Fibroblast of lung (primary cell): ENCODE measurements at regions not wholly inside any gene's neighbourhood (a gene's known extent, or its start where the extent isn't known, plus 50 kb on each side); places are given as distances from the start of the nearest gene placed in this dataset.
"Not testable (repeated sequence)": the region's sequence is repeated elsewhere in the genome, so short reads cannot be mapped to it uniquely, and the experiment has no call there.

Experiments
- DNase-seq, 2 donors: peaks; one replicate each; pipeline versions ENCODE4 v3.0.0 to v3.0.0-alpha.2; 2010; ENCODE audit warnings: low read depth in 2 of 2
- H2AFZ ChIP-seq: 2 replicates; pipeline ENCODE4 v1.5.1; 2012; ENCODE audit warnings: low read length, control low read depth, inconsistent platforms
- H3K27ac ChIP-seq: 2 replicates; pipeline ENCODE4 v1.5.1; 2011; ENCODE audit warnings: low read length, control low read depth; ENCODE audit not compliant: insufficient read depth
- H3K27me3 ChIP-seq: 2 replicates; pipeline ENCODE4 v1.5.1; 2011; ENCODE audit warnings: mild to moderate bottlenecking, low read length; ENCODE audit not compliant: control insufficient read depth, insufficient read depth
- H3K36me3 ChIP-seq: 2 replicates; pipeline ENCODE4 v1.5.1; 2011; ENCODE audit warnings: low read length; ENCODE audit not compliant: control insufficient read depth, insufficient read depth
- H3K4me1 ChIP-seq: 2 replicates; pipeline ENCODE4 v1.5.1; 2011; ENCODE audit warnings: low read length; ENCODE audit not compliant: control insufficient read depth, insufficient read depth; ENCODE audit errors: extremely low read depth
- H3K4me2 ChIP-seq: 2 replicates; pipeline ENCODE4 v1.5.1; 2011; ENCODE audit warnings: low read length, control low read depth; ENCODE audit not compliant: insufficient read depth; ENCODE audit errors: extremely low read depth
- H3K4me3 ChIP-seq, 4 experiments: fragments of 200-600 bp in 1 of 4; sonication (generic) in 1 of 4; replicated peaks in 1 of 4; 2 replicates each; pipeline ENCODE4 v1.5.1; 2011 to 2016; ENCODE audit warnings: low read length in 4 of 4, low read depth in 3 of 4, mild to moderate bottlenecking in 3 of 4, control low read depth in 2 of 4, inconsistent platforms in 1 of 4, mixed read lengths in 1 of 4; ENCODE audit not compliant: insufficient read depth in 1 of 4; ENCODE audit errors: control extremely low read depth in 1 of 4
- H3K79me2 ChIP-seq: 2 replicates; pipeline ENCODE4 v1.5.1; 2012; ENCODE audit warnings: mild to moderate bottlenecking, low read length, inconsistent platforms; ENCODE audit not compliant: control insufficient read depth, insufficient read depth
- H3K9ac ChIP-seq: 2 replicates; pipeline ENCODE4 v1.5.1; 2011; ENCODE audit warnings: mild to moderate bottlenecking, low read length, control low read depth; ENCODE audit not compliant: insufficient read depth
- H3K9me3 ChIP-seq: 2 replicates; pipeline ENCODE4 v1.5.1; 2012; ENCODE audit warnings: low read depth, low read length; ENCODE audit not compliant: control insufficient read depth, insufficient read depth
- H4K20me1 ChIP-seq: 2 replicates; pipeline ENCODE4 v1.5.1; 2011; ENCODE audit warnings: low read length; ENCODE audit not compliant: control insufficient read depth, insufficient read depth; ENCODE audit errors: extremely low read depth
- EZH2 ChIP-seq: IDR thresholded peaks from 2 replicates; pipeline ENCODE4 v1.5.1; 2012; ENCODE audit warnings: low read length, control low read depth, mild to moderate bottlenecking; ENCODE audit errors: missing control alignments
- TF ChIP-seq, protein P1 (sequence below), 2 donors: IDR thresholded peaks in 1 of 2; conservative IDR thresholded peaks in 1 of 2; 1 replicate in 1 of 2; 2 replicates in 1 of 2; pipeline ENCODE4 v1.5.1; 2011 to 2012; ENCODE audit warnings: low read length in 2 of 2, control low read depth in 1 of 2, inconsistent platforms in 1 of 2, low read depth in 1 of 2, mild to moderate bottlenecking in 1 of 2

DNA sequence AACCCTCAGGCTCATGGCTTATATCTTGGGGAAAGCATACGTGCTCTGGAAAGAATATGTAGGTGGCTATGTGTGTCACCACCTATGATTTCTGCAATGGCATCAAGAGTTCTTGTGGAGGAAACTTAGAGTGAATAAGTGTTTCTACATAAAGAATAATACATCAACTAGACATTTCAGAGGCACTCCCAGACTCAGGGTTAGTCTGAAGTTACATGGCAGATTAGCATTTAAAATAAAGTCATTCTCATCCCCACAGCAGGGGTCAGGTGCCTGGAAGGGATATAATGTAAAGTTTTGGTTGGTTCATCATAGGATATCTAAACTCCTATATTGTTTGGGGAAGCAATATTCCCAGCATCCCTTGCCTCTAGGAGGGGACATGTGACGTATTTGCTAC is 182.1 kb downstream of the PCTP start:
- no peak overlapping the region for H3K27ac ChIP-seq
- no peaks in the 10 kb centered on the region for H3K4me1 ChIP-seq
- DNase-seq, result no peak
- H4K20me1 ChIP-seq, result no peaks in the 10 kb centered on the region
- H3K79me2 ChIP-seq, result no peaks in the 10 kb centered on the region
- no peak overlapping the region for H2AFZ ChIP-seq
- H3K27me3 ChIP-seq, result no peaks in the 10 kb centered on the region
- TF ChIP-seq, protein P1, sequence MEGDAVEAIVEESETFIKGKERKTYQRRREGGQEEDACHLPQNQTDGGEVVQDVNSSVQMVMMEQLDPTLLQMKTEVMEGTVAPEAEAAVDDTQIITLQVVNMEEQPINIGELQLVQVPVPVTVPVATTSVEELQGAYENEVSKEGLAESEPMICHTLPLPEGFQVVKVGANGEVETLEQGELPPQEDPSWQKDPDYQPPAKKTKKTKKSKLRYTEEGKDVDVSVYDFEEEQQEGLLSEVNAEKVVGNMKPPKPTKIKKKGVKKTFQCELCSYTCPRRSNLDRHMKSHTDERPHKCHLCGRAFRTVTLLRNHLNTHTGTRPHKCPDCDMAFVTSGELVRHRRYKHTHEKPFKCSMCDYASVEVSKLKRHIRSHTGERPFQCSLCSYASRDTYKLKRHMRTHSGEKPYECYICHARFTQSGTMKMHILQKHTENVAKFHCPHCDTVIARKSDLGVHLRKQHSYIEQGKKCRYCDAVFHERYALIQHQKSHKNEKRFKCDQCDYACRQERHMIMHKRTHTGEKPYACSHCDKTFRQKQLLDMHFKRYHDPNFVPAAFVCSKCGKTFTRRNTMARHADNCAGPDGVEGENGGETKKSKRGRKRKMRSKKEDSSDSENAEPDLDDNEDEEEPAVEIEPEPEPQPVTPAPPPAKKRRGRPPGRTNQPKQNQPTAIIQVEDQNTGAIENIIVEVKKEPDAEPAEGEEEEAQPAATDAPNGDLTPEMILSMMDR (conservative IDR thresholded peaks at IDR 0.05 in 1 of 2, IDR thresholded peaks at IDR 0.05 in 1 of 2; ENCODE audit: low read depth in 1 of 2, low read length in 2 of 2), result no peak
- TF ChIP-seq EZH2, result no peak
- no peaks in the 10 kb centered on the region for H3K9me3 ChIP-seq
- no peak overlapping the region for H3K4me2 ChIP-seq
- H3K4me3 ChIP-seq, result no peak overlapping the region
- H3K36me3 ChIP-seq, result no peaks in the 10 kb centered on the region
- no peak overlapping the region for H3K9ac ChIP-seq

DNA sequence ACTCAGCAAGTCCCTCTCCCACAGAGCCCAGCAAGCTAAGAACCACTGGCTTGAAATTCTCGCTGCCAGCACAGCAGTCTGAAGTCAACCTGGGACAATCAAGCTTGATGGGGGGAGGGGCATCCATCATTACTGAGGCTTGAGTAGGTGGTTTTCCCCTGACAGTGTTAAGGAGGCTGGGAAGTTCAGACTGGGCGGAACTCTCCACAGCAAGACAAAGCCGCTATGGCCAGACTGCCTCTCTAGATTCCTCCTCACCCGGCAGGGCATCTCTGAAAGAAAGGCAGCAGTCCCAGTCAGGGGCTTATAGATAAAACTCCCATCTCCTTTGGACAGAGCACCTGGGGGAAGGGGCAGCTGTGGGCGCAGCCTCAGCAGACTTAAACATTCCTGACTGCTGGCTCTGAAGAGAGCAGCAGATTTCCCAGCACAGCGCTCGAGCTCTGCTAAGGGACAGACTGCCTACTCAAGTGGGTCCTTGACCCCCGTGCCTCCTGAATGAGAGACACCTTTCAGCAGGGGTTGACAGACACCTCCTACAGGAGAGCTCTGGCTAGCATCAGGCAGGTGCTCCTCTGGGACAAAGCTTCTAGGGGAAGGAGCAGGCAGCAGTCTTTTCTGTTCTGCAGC is 188.4 kb downstream of the PCTP start:
- not testable (repeated sequence) for H3K36me3 ChIP-seq, H4K20me1 ChIP-seq, H3K9me3 ChIP-seq, H3K27ac ChIP-seq, H3K9ac ChIP-seq, H3K4me3 ChIP-seq, H3K4me1 ChIP-seq, H3K27me3 ChIP-seq, H3K4me2 ChIP-seq, DNase-seq, H2AFZ ChIP-seq, H3K79me2 ChIP-seq

DNA sequence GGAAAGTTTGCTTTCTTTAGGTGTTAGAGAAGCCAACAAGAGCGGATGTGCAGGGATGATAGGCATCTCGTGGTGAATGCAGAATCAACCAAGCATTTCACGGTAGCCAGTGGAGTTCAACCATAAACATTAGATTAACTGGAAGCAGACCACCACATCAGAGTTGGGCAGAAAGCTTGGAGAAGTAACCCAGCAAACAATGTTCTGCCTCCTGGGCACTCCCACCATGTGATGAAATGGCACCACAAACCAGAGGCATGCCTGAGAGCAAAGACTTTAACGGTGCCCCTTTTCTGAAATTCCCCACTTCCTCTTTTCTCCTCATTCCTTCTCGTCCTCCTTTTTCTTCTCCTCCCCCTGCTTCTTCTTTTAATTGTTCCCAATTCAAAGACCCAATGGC is 193.5 kb upstream of the ANKFN1 start:
- H3K27ac ChIP-seq, result no peak overlapping the region
- no peak for DNase-seq
- H3K9ac ChIP-seq, result no peak overlapping the region
- H3K27me3 ChIP-seq, result no peaks in the 10 kb centered on the region
- no peak for TF ChIP-seq EZH2
- TF ChIP-seq, protein P1 (conservative IDR thresholded peaks at IDR 0.05 in 1 of 2, IDR thresholded peaks at IDR 0.05 in 1 of 2; ENCODE audit: low read depth in 1 of 2, low read length in 2 of 2), result no peak
- no peaks in the 10 kb centered on the region for H3K9me3 ChIP-seq
- no peaks in the 10 kb centered on the region for H3K4me1 ChIP-seq
- no peaks in the 10 kb centered on the region for H3K36me3 ChIP-seq
- no peaks in the 10 kb centered on the region for H3K79me2 ChIP-seq
- no peak overlapping the region for H3K4me2 ChIP-seq
- H4K20me1 ChIP-seq, result no peaks in the 10 kb centered on the region
- H2AFZ ChIP-seq, result no peak overlapping the region
- H3K4me3 ChIP-seq, result no peak overlapping the region
